PC-3 (cell line): ENCODE measurements at regions not wholly inside any gene's neighbourhood (a gene's known extent, or its start where the extent isn't known, plus 50 kb on each side); places are given as distances from the start of the nearest gene placed in this dataset.

Experiments used
- EZH2 ChIP-seq: fragments of 300-600 bp; sonication (generic); IDR thresholded peaks from one replicate; pipeline ENCODE4 v1.6.1; 2017; ENCODE audit warnings: antibody characterized with exemption, mild to moderate bottlenecking, low read length; ENCODE audit not compliant: unreplicated experiment
- EZH2phosphoT487 ChIP-seq: fragments of 300-600 bp; sonication (generic); IDR thresholded peaks from 2 replicates; pipeline ENCODE4 v1.6.1; 2018; ENCODE audit warnings: mild to moderate bottlenecking, antibody characterized with exemption, low read length, borderline replicate concordance
- TF ChIP-seq, protein P1 (sequence below): fragments of 300-600 bp; sonication (generic); conservative IDR thresholded peaks from 2 replicates; pipeline ENCODE4 v1.5.1; 2017; ENCODE audit warnings: antibody characterized with exemption, low read depth, mild to moderate bottlenecking, low read length

DNA sequence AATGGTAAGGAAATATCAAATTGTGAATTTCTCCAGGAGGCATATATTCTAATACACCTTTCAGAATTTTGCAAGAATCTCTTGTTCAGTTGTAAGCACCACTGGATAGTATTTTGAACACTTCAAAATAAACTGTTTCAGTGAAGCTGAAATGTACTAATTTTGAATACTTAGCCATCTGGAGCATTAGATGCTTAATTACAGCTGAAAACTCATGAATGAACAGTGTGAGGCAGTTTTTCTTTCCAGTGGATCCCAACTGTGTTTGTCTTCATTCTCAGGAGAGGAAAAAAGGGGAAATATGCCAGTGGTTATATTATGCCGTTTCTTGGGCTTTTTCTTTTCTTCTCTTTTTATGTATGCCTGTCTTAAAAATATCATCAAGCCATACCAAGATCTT is 306.0 kb upstream of the SEMA6A start:
- TF ChIP-seq EZH2 (no peak), EZH2phosphoT487 (no peak)
- TF ChIP-seq, protein P1, sequence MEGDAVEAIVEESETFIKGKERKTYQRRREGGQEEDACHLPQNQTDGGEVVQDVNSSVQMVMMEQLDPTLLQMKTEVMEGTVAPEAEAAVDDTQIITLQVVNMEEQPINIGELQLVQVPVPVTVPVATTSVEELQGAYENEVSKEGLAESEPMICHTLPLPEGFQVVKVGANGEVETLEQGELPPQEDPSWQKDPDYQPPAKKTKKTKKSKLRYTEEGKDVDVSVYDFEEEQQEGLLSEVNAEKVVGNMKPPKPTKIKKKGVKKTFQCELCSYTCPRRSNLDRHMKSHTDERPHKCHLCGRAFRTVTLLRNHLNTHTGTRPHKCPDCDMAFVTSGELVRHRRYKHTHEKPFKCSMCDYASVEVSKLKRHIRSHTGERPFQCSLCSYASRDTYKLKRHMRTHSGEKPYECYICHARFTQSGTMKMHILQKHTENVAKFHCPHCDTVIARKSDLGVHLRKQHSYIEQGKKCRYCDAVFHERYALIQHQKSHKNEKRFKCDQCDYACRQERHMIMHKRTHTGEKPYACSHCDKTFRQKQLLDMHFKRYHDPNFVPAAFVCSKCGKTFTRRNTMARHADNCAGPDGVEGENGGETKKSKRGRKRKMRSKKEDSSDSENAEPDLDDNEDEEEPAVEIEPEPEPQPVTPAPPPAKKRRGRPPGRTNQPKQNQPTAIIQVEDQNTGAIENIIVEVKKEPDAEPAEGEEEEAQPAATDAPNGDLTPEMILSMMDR = no peak
